ENCODE measurements at regions not wholly inside any gene's neighbourhood (a gene's known extent, or its start where the extent isn't known, plus 50 kb on each side); places are given as distances from the start of the nearest gene placed in this dataset.
A peak's percentile ranks its signal among the peaks of the same experiment; 100 is the strongest.

DNA sequence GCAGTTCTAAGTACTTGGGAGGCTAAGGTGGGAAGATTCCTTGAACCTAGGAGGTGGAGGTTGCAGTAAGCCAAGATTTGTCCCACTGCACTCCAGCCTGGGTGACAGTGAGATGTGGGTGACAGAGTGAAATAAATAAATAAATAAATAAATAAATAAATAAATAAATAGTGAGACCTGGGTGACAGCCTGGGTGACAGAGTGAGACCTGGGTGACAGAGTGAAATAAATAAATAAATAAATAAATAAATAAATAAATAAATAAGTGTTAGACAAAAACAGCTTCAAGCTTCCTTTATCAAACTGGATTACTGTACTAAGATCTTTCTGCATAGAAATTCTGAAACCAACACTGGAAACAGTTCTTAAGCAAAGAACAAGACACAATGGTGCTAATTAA lies 71.8 kb upstream of the BMP2K start:
- ChIA-PET POLR2A (no interaction called here), CTCF (interaction anchor here (1.2 kb wide), 1 partner anchor 15 kb away, joined by 3 read pairs; no protein-coding TSS in a partner anchor)
- H3K27ac ChIP-seq: no peak overlapping the region
- ATAC-seq (no peak), FAIRE-seq (no peak), DNase-seq (ENCODE audit: low read depth in 1 of 2, low spot score in 1 of 2) (no peak)
- no peak overlapping the region for H3K4me3 ChIP-seq
- H3K4me2 ChIP-seq: no peak overlapping the region
- H3K9me3 ChIP-seq: peaks cover 6% of the 10 kb centered on the region; the same call in 1 of the 3 replicates
- TF ChIP-seq ZC3H11A (IDR thresholded peaks at IDR 0.05): peak; percentile 92
- TF ChIP-seq, protein P1, sequence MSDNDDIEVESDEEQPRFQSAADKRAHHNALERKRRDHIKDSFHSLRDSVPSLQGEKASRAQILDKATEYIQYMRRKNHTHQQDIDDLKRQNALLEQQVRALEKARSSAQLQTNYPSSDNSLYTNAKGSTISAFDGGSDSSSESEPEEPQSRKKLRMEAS (IDR thresholded peaks at IDR 0.05): no peak
- peaks cover 7% of the 10 kb centered on the region; the same call in 2 of the 3 replicates for H3K4me1 ChIP-seq

DNA sequence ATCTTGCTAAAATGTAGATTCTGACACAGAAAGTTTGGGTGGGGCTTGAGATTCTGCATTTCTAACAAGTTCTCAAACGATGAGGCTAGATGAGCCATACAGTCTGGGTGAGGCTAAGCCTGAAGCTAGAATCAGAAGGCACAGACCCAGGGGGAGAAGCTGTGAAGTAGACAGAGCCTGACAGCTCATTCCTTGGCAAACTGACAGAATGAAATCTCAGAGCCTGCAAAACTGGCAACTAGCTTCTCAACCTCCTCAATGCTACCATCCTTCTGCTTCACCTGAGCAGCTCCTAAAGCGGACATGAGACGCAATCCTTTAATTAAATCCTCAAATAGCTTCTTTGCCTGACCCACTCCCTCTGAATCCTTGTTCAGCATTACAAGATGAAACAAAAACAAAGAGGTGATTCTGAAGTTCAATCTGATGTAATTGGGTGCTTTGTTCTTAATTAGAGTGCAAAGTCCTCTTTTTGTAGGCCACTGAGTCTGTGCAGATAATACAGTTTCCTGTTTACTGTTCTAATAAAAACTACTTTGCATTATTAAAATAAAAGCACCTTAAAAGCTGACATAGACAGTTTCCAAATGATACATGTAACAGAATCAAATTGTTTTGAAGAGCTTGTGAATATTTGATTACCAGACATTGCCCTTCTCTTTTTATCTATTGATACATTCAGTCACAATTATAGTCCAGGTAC lies 71.0 kb upstream of the BMP2K start:
- Histone ChIP-seq H3K4me3 (no peak overlapping the region), H3K27ac (no peak overlapping the region), H3K4me1 (peaks cover 7% of the 10 kb centered on the region; the same call in 2 of the 3 replicates), H3K4me2 (no peak overlapping the region), H3K9me3 (peaks cover 6% of the 10 kb centered on the region; the same call in 1 of the 3 replicates)
- POLR2A ChIA-PET: no interaction called here
- 80% methylated on average over 3 of the region's 3 CpGs for WGBS (ENCODE audit: missing lambda C conversion rate)
- ATAC-seq (no peak), FAIRE-seq (no peak), DNase-seq (ENCODE audit: low read depth in 1 of 2, low spot score in 1 of 2) (peak in 1 of 2 experiments; percentile 3)
- CTCF ChIA-PET: interaction anchor here (1.2 kb wide), 1 partner anchor 16 kb away, joined by 3 read pairs; no protein-coding TSS in a partner anchor
- TF ChIP-seq MAFK (IDR thresholded peaks at IDR 0.05; ENCODE audit: partially characterized antibody) (peak; percentile 53), BHLHE40 (IDR thresholded peaks at IDR 0.05; ENCODE audit: low read depth, low read length) (no peak), JUN (IDR thresholded peaks at IDR 0.05) (no peak)

DNA sequence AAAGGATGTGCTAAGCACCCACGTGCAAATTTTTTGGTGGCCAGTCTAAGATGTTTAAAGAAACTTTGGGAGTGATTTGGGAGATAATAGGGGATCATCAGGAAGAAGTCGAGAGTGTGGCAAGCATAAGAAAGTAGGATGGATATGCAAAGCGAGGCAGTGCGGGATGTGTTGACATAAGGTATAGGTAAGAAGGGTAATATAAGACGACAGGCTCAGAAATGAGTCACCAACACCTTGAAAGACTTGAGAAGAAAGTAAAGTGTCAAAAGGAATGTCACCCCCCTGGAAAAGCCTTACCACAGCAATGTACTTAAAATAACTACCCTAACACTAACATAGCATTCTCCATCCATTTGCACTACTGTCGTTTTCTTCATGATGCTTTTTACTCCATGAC lies 69.8 kb upstream of the BMP2K start:
- WGBS (ENCODE audit: missing lambda C conversion rate): 54% methylated on average over 6 of the region's 6 CpGs
- POLR2A ChIA-PET: no interaction called here
- DNase-seq (ENCODE audit: low read depth in 1 of 2, low spot score in 1 of 2) (no peak), FAIRE-seq (no peak), ATAC-seq (no peak)
- H3K4me3 ChIP-seq: no peak overlapping the region
- no peak overlapping the region for H3K27ac ChIP-seq
- CTCF ChIA-PET: no interaction called here
- H3K9me3 ChIP-seq: peaks cover 6% of the 10 kb centered on the region; the same call in 1 of the 3 replicates
- H3K4me2 ChIP-seq: no peak overlapping the region
- peaks cover 7% of the 10 kb centered on the region; the same call in 2 of the 3 replicates for H3K4me1 ChIP-seq
- no peak for TF ChIP-seq CBX8 (IDR thresholded peaks at IDR 0.05)
- TF ChIP-seq MYC (IDR thresholded peaks at IDR 0.05; ENCODE audit: borderline replicate concordance, low read length): no peak
- TF ChIP-seq JUNB (IDR thresholded peaks at IDR 0.05): no peak
- TF ChIP-seq, protein P2, sequence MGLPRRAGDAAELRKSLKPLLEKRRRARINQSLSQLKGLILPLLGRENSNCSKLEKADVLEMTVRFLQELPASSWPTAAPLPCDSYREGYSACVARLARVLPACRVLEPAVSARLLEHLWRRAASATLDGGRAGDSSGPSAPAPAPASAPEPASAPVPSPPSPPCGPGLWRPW (IDR thresholded peaks at IDR 0.05): no peak
- no peak for TF ChIP-seq RAD21 (conservative IDR thresholded peaks at IDR 0.05 in 1 of 2, IDR thresholded peaks at IDR 0.05 in 1 of 2)
- no peak for TF ChIP-seq HEYL (CRISPR knock-in tag; IDR thresholded peaks at IDR 0.05)
- TF ChIP-seq HDAC2 (IDR thresholded peaks at IDR 0.05): no peak
- TF ChIP-seq NPAS2 (CRISPR knock-in tag; IDR thresholded peaks at IDR 0.05; ENCODE audit: borderline replicate concordance): no peak
- no peak for TF ChIP-seq BHLHE40 (IDR thresholded peaks at IDR 0.05; ENCODE audit: low read depth, low read length)
- TF ChIP-seq HOXB5 (CRISPR knock-in tag; IDR thresholded peaks at IDR 0.05): no peak
- TF ChIP-seq, protein P1 (IDR thresholded peaks at IDR 0.05): no peak
- no peak for TF ChIP-seq TFCP2L1 (CRISPR knock-in tag; IDR thresholded peaks at IDR 0.05)
- no peak for TF ChIP-seq MAZ (IDR thresholded peaks at IDR 0.05; ENCODE audit: borderline replicate concordance, low read depth, low read length)
- TF ChIP-seq GATA3 (IDR thresholded peaks at IDR 0.05; ENCODE audit: borderline replicate concordance): no peak
- no peak for TF ChIP-seq SMC3 (IDR thresholded peaks at IDR 0.05)
- TF ChIP-seq, protein P3, sequence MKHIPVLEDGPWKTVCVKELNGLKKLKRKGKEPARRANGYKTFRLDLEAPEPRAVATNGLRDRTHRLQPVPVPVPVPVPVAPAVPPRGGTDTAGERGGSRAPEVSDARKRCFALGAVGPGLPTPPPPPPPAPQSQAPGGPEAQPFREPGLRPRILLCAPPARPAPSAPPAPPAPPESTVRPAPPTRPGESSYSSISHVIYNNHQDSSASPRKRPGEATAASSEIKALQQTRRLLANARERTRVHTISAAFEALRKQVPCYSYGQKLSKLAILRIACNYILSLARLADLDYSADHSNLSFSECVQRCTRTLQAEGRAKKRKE (CRISPR knock-in tag; IDR thresholded peaks at IDR 0.05; ENCODE audit: low read depth): no peak

DNA sequence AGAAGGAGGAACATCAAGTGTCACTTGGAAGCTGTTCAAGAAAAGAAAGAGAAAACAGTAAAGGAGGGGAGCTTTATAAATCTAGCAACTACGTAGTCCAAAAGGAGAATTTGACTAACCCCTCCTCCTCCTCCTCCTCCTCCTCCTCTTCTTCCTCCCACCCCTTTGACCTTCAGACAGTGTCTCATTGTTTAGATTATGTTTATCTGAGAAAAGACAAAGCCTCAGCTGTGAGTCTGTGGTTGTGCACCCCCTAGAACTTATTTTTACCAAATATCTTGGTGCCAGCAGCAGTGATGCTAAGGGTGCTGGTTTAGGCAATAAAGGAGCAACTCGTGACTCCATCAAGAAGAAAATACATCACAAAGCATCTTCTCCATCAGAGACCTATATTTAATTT lies 68.9 kb upstream of the BMP2K start:
- Histone ChIP-seq H3K27ac (no peak overlapping the region), H3K4me1 (peaks cover 7% of the 10 kb centered on the region; the same call in 2 of the 3 replicates), H3K9me3 (peaks cover 6% of the 10 kb centered on the region; the same call in 1 of the 3 replicates), H3K4me2 (no peak overlapping the region), H3K4me3 (no peak overlapping the region)
- CTCF ChIA-PET: no interaction called here
- no peak for ATAC-seq
- TF ChIP-seq JUN (IDR thresholded peaks at IDR 0.05) (no peak), FOXS1 (CRISPR knock-in tag; IDR thresholded peaks at IDR 0.05) (no peak), POLR2AphosphoS2 (conservative IDR thresholded peaks at IDR 0.05; ENCODE audit: low read length) (no peak), RAD21 (conservative IDR thresholded peaks at IDR 0.05 in 1 of 2, IDR thresholded peaks at IDR 0.05 in 1 of 2) (no peak), NR3C1 (IDR thresholded peaks at IDR 0.05) (no peak), RFX5 (IDR thresholded peaks at IDR 0.05) (no peak), RNF2 (IDR thresholded peaks at IDR 0.05; ENCODE audit: borderline replicate concordance, low read depth) (no peak), SREBF2 (IDR thresholded peaks at IDR 0.05) (no peak), TP53 (CRISPR knock-in tag; IDR thresholded peaks at IDR 0.05) (no peak), RARB (CRISPR knock-in tag; IDR thresholded peaks at IDR 0.05) (no peak), HEYL (CRISPR knock-in tag; IDR thresholded peaks at IDR 0.05) (no peak), CHD2 (IDR thresholded peaks at IDR 0.05; ENCODE audit: low read length, partially characterized antibody) (no peak), CBX8 (IDR thresholded peaks at IDR 0.05) (no peak)
- TF ChIP-seq, protein P1 (IDR thresholded peaks at IDR 0.05): no peak
- TF ChIP-seq, protein P4, sequence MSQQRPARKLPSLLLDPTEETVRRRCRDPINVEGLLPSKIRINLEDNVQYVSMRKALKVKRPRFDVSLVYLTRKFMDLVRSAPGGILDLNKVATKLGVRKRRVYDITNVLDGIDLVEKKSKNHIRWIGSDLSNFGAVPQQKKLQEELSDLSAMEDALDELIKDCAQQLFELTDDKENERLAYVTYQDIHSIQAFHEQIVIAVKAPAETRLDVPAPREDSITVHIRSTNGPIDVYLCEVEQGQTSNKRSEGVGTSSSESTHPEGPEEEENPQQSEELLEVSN (IDR thresholded peaks at IDR 0.05; ENCODE audit: borderline replicate concordance, low read depth): no peak
- FAIRE-seq: no peak
- POLR2A ChIA-PET: no interaction called here
- WGBS (ENCODE audit: missing lambda C conversion rate): 68% methylated on average over 2 of the region's 2 CpGs
- DNase-seq (ENCODE audit: low read depth in 1 of 2, low spot score in 1 of 2): no peak
